ENCODE measurements at regions not wholly inside any gene's neighbourhood (a gene's known extent, or its start where the extent isn't known, plus 50 kb on each side); places are given as distances from the start of the nearest gene placed in this dataset.

- TF ChIP-seq SCRT2 (tag by site-specific recombination; IDR thresholded peaks at IDR 0.05) = no peak
- no peak for TF ChIP-seq CTCF (tag by site-specific recombination; IDR thresholded peaks at IDR 0.05)
- TF ChIP-seq REPIN1 (tag by site-specific recombination; IDR thresholded peaks at IDR 0.05; ENCODE audit: low read depth) = no peak
- TF ChIP-seq REST (tag by site-specific recombination; IDR thresholded peaks at IDR 0.05) = no peak
- no peak for TF ChIP-seq ZNF560 (tag by site-specific recombination; IDR thresholded peaks at IDR 0.05; ENCODE audit: borderline replicate concordance)
- no peak for TF ChIP-seq ZNF549 (tag by site-specific recombination; IDR thresholded peaks at IDR 0.05)
- TF ChIP-seq ZNF76 (tag by site-specific recombination; IDR thresholded peaks at IDR 0.05; ENCODE audit: borderline replicate concordance, low read depth) = no peak
- no peak for TF ChIP-seq ZNF24 (tag by site-specific recombination; IDR thresholded peaks at IDR 0.05)
- no peak for TF ChIP-seq ZNF501 (tag by site-specific recombination; IDR thresholded peaks at IDR 0.05)
- TF ChIP-seq ZNF747 (tag by site-specific recombination; IDR thresholded peaks at IDR 0.05) = no peak
- no peak for TF ChIP-seq ZNF777 (tag by site-specific recombination; IDR thresholded peaks at IDR 0.05; ENCODE audit: borderline replicate concordance)
- TF ChIP-seq ZNF366 (tag by site-specific recombination; conservative IDR thresholded peaks at IDR 0.05) = no peak
- no peak for TF ChIP-seq ZFP41 (tag by site-specific recombination; IDR thresholded peaks at IDR 0.05; ENCODE audit: borderline replicate concordance)
Observed at GRCh38 chr4:13309751-13310150, 174.4 kb downstream of the RAB28 start.
